GM12874 (cell line): ENCODE measurements at regions not wholly inside any gene's neighbourhood (a gene's known extent, or its start where the extent isn't known, plus 50 kb on each side); places are given as distances from the start of the nearest gene placed in this dataset.

Experiments
- CTCF ChIP-seq: IDR thresholded peaks from 2 replicates; pipeline ENCODE4 v1.5.1; 2011; ENCODE audit warnings: low read depth, mild to moderate bottlenecking, control low read depth, low read length, moderate library complexity; ENCODE audit not compliant: insufficient read depth

GRCh38 chr2:126828051-126828450 is 70.6 kb upstream of the TEX51 start:
- no peak for TF ChIP-seq CTCF

DNA sequence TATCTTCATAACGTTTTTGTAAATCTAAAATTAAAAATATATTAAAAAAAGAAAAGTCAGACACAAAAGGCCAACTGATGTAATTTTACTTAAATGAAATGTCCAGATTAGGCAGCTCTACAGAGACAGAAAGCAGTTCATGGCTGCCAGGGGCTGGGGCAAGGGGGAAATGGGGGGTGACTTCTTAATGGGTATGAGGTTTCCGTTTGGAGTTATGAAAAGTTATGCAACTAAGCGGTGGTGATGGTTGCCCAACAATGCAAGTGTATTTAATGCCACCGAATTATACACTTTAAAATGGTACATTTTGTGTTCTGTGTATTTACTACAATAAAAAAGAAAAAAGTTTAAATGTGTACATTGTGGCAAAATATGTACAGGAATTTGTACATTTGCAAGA is 70.2 kb upstream of the TEX51 start:
- TF ChIP-seq CTCF: no peak

GRCh38 chr2:126831234-126832005 is 67.3 kb upstream of the TEX51 start:
- TF ChIP-seq CTCF: no peak

DNA sequence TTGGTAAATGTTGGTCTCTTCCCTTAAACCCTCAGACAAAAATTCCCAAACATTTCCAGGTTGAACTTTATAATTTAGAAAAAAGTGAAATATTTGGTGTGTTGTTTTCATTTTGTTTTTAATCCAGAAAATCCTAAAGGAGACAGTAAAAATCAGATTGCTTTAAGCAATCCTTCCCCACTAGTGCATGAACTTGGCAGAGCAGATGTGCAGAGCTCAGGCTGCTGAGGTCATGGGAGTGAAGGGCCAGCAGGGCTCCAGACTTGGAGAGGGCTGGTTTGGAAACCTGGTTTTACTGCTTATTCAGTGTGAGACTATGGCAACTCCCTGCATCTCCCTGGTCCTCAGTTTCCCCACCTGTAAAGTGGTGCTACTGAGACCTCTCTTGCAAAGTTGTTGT is 66.7 kb upstream of the TEX51 start:
- no peak for TF ChIP-seq CTCF

DNA sequence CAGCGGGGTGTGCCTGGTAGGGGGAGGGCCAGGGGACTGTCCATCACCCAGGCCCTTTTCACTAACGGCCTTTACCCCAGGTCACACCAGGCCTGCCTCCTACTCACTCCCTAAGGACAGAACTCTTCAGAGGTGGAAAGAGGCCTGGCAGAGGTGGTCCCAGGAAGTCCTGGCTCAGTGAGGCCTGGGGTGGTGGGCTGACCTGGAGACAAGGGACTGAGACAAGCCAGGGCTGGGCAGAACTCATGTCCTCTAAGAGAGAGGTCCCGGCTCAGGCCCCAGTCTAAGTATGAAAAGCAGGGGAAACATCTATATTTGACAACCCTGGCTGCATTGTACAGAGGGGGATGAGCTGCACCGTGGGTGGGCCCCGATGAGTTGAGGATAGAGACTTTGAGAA is 65.9 kb upstream of the TEX51 start:
- no peak for TF ChIP-seq CTCF

GRCh38 chr2:126834006-126834659 is 64.6 kb upstream of the TEX51 start:
- no peak for TF ChIP-seq CTCF

DNA sequence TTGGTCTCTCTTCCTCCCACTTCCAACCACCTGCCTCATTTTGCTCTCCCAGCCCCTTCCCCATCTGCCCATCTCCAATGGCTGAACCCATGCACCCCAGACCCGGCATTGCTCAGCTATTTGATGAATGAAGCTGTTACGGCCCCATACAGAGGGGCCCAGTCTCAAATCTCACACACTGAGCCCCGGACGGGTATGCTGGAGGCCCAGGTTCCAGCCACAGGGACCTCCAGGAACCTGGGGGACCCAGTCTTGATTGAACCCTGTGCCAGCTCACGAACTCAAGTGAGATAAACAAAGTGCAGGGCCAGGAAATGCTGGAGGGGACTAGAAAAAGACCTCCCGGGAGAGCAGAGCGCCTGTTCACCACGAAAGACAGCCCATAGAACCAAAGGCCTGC is 63.4 kb upstream of the TEX51 start:
- no peak for TF ChIP-seq CTCF
